Panc1 (cell line): ENCODE measurements at regions not wholly inside any gene's neighbourhood (a gene's known extent, or its start where the extent isn't known, plus 50 kb on each side); places are given as distances from the start of the nearest gene placed in this dataset.

Experiments used
- ATAC-seq: fragments of 200-7000 bp; cut with Tn5 transposase; 2 replicates; pipeline ENCODE4 v1.9.1; 2020; ENCODE audit warnings: mild to moderate bottlenecking, moderate library complexity
- BruUV-seq: library from RNA; stranded (reverse); fragments of 400-500 nt; replicated peaks from 2 replicates; lab custom pipeline; 2021; lab: Mats Ljungman, UMichigan
- CTCF ChIA-PET: fragments of 300-600 bp; sonication (Branson Sonifier 250); formaldehyde crosslinking; loops from one replicate; lab custom pipeline; 2022; ENCODE audit warnings: antibody characterized with exemption; lab: Charles Lee
- POLR2A ChIA-PET: fragments of 300-600 bp; sonication (Branson Sonifier 250); formaldehyde crosslinking; loops from one replicate; lab custom pipeline; 2022; ENCODE audit warnings: antibody characterized with exemption; lab: Charles Lee
- DNase-seq: peaks from one replicate; pipeline ENCODE4 v3.0.0-alpha.2; 2010; ENCODE audit warnings: low read depth, low spot score
- H3K27ac ChIP-seq: 2 replicates; pipeline ENCODE4 v1.5.1; 2011; ENCODE audit warnings: mild to moderate bottlenecking, low read length, inconsistent platforms
- H3K27me3 ChIP-seq: fragments of 200-500 bp; sonication (Bioruptor generic); 2 replicates; pipeline ENCODE4 v1.6.0; 2014; ENCODE audit warnings: low read length, inconsistent platforms; ENCODE audit not compliant: control insufficient read depth, insufficient read depth
- H3K36me3 ChIP-seq: fragments of 200-500 bp; sonication (Bioruptor generic); 2 replicates; pipeline ENCODE4 v1.5.1; 2014; ENCODE audit warnings: inconsistent platforms, mild to moderate bottlenecking, low read length, moderate library complexity; ENCODE audit not compliant: control insufficient read depth, insufficient read depth
- H3K4me1 ChIP-seq: 2 replicates; pipeline ENCODE4 v1.5.1; 2011; ENCODE audit warnings: inconsistent platforms, mild to moderate bottlenecking, low read length, moderate library complexity; ENCODE audit not compliant: control insufficient read depth, insufficient read depth
- H3K4me3 ChIP-seq, 2 experiments: 2 replicates each; pipeline ENCODE4 v1.5.1; 2011 to 2012; ENCODE audit warnings: low read depth in 2 of 2, low read length in 2 of 2, mild to moderate bottlenecking in 2 of 2, inconsistent platforms in 1 of 2, moderate library complexity in 1 of 2
- H3K9me3 ChIP-seq: fragments of 200-500 bp; sonication (Bioruptor generic); 2 replicates; pipeline ENCODE4 v1.5.1; 2014; ENCODE audit warnings: low read depth, mild to moderate bottlenecking, inconsistent platforms, low read length, moderate library complexity; ENCODE audit not compliant: control insufficient read depth, insufficient read depth
- POLR2AphosphoS5 ChIP-seq: IDR thresholded peaks from 2 replicates; pipeline ENCODE4 v1.6.1; 2012; ENCODE audit warnings: mild to moderate bottlenecking, low read depth, low read length, moderate library complexity
- SIN3A ChIP-seq: IDR thresholded peaks from 2 replicates; pipeline ENCODE4 v1.6.1; 2012; ENCODE audit warnings: low read depth, mild to moderate bottlenecking, low read length, moderate library complexity, borderline replicate concordance; ENCODE audit not compliant: insufficient read depth
- TCF7L2 ChIP-seq: IDR thresholded peaks from 2 replicates; pipeline ENCODE4 v1.6.1; 2011; ENCODE audit warnings: mild to moderate bottlenecking, low read depth, low read length, inconsistent platforms
- in situ Hi-C: cut with HindIII; loops from 2 replicates; pipeline ENCODE4 v1.10.0; 2016; ENCODE audit warnings: low sequenced_read_pairs, low pct_unique_long_range_greater_than_20kb
- intact Hi-C: fragments of 100-400 bp; cut with micrococcal nuclease; formaldehyde crosslinking; loops from one replicate; pipeline ENCODE4 v1.10.0; 2022; ENCODE audit not compliant: unreplicated experiment
- TF ChIP-seq, protein P1 (sequence below), 2 experiments: IDR thresholded peaks; 2 replicates each; pipeline ENCODE4 v1.6.1; 2011 to 2012; ENCODE audit warnings: low read depth in 2 of 2, control low read depth in 1 of 2, low read length in 1 of 2, mild to moderate bottlenecking in 1 of 2, moderate library complexity in 1 of 2; ENCODE audit not compliant: insufficient read depth in 1 of 2
- TF ChIP-seq, protein P2 (sequence below): fragments of 450-650 bp; IDR thresholded peaks from 2 replicates; pipeline ENCODE4 v1.5.1; 2017; ENCODE audit warnings: mild to moderate bottlenecking

DNA sequence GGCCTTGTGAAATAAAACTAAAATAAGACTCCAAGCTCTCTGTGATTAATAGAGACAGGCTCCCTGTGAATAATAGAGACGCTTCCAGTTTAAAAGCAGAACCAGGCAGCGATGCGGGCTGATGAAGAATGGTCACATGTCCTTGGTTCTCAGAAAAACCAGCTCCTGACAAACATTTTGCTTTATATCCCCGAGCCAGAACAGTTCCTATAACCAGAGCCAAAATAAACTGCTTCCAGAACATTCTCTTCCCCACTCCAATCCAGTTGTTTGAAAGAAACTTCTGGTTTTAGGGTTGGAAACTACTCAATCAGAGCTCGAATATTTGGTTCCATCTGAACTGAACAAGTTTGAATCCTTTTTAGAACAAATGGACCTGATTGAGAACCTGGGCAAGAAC, 213.7 kb downstream of the TSN start:
- ChIA-PET CTCF (no interaction called here), POLR2A (no interaction called here)
- DNase-seq (no peak), ATAC-seq (no peak)
- Histone ChIP-seq H3K27ac (no peak overlapping the region), H3K4me3 (no peak overlapping the region), H3K27me3 (peaks cover 8% of the 10 kb centered on the region), H3K36me3 (no peaks in the 10 kb centered on the region), H3K4me1 (no peaks in the 10 kb centered on the region), H3K9me3 (no peaks in the 10 kb centered on the region)
- intact Hi-C loops (loop anchor here (10.0 kb wide), 1 partner anchor 154 kb away; no protein-coding TSS in a partner anchor), in situ Hi-C loops (no loop called here)
- TF ChIP-seq, protein P1, sequence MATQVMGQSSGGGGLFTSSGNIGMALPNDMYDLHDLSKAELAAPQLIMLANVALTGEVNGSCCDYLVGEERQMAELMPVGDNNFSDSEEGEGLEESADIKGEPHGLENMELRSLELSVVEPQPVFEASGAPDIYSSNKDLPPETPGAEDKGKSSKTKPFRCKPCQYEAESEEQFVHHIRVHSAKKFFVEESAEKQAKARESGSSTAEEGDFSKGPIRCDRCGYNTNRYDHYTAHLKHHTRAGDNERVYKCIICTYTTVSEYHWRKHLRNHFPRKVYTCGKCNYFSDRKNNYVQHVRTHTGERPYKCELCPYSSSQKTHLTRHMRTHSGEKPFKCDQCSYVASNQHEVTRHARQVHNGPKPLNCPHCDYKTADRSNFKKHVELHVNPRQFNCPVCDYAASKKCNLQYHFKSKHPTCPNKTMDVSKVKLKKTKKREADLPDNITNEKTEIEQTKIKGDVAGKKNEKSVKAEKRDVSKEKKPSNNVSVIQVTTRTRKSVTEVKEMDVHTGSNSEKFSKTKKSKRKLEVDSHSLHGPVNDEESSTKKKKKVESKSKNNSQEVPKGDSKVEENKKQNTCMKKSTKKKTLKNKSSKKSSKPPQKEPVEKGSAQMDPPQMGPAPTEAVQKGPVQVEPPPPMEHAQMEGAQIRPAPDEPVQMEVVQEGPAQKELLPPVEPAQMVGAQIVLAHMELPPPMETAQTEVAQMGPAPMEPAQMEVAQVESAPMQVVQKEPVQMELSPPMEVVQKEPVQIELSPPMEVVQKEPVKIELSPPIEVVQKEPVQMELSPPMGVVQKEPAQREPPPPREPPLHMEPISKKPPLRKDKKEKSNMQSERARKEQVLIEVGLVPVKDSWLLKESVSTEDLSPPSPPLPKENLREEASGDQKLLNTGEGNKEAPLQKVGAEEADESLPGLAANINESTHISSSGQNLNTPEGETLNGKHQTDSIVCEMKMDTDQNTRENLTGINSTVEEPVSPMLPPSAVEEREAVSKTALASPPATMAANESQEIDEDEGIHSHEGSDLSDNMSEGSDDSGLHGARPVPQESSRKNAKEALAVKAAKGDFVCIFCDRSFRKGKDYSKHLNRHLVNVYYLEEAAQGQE (IDR thresholded peaks at IDR 0.05; ENCODE audit: insufficient read depth in 1 of 2, low read depth in 2 of 2, low read length in 1 of 2): no peak
- TF ChIP-seq, protein P2, sequence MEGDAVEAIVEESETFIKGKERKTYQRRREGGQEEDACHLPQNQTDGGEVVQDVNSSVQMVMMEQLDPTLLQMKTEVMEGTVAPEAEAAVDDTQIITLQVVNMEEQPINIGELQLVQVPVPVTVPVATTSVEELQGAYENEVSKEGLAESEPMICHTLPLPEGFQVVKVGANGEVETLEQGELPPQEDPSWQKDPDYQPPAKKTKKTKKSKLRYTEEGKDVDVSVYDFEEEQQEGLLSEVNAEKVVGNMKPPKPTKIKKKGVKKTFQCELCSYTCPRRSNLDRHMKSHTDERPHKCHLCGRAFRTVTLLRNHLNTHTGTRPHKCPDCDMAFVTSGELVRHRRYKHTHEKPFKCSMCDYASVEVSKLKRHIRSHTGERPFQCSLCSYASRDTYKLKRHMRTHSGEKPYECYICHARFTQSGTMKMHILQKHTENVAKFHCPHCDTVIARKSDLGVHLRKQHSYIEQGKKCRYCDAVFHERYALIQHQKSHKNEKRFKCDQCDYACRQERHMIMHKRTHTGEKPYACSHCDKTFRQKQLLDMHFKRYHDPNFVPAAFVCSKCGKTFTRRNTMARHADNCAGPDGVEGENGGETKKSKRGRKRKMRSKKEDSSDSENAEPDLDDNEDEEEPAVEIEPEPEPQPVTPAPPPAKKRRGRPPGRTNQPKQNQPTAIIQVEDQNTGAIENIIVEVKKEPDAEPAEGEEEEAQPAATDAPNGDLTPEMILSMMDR: no peak
- TF ChIP-seq TCF7L2 (no peak), POLR2AphosphoS5 (no peak), SIN3A (no peak)
- BruUV-seq: no TSS peak

DNA sequence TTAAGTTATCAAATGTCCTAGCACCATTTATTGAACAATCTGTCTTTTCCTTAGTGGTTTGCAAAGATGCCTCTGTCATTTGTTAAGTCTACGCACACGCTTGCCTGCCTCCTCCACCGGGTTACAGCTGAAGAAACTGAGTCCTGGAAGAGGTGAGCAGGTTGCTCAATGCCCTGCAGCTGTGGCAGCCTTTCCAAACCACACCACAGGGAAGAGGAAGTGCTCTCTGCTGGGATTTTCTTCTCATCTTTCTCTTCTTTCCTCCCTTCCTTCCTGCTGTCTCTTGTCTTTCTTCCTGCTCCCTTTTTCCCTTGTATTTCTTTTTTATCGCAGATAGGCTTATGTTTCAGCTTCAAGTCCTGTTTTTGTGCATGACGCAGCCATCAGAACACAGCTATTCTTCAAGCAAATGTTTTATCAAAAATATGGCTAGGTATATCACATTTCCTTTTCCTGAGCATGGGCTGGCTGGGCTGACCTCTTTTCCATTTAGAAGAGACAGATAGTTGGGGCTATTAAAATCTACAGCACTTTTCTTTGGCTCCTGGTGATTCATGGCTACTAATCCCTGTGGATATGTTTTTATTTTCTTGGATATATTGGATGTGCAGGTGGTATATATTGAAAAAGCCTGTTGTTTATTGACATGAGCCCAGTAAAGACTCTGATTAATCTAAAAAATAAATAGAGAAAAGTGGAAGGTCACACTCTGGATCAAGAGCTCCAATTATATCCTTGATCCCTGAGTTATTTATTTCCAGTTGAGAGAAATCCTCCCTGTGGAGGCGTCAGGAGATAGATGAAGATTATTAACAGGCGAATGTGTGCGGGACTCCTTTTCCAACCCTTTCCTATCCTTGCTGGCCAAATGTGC, 214.6 kb downstream of the TSN start:
- in situ Hi-C loops: no loop called here
- no peak for DNase-seq
- ChIA-PET CTCF (no interaction called here), POLR2A (no interaction called here)
- no peak for ATAC-seq
- BruUV-seq: no TSS peak
- no peaks in the 10 kb centered on the region for H3K4me1 ChIP-seq
- no peaks in the 10 kb centered on the region for H3K9me3 ChIP-seq
- H3K27ac ChIP-seq: no peak overlapping the region
- H3K27me3 ChIP-seq: peaks cover 8% of the 10 kb centered on the region
- TF ChIP-seq TCF7L2 (no peak), SIN3A (no peak)
- no peak overlapping the region for H3K4me3 ChIP-seq
- intact Hi-C loops: loop anchor here (10.0 kb wide), 2 partner anchors 155 to 165 kb away; no protein-coding TSS in a partner anchor
- H3K36me3 ChIP-seq: no peaks in the 10 kb centered on the region

DNA sequence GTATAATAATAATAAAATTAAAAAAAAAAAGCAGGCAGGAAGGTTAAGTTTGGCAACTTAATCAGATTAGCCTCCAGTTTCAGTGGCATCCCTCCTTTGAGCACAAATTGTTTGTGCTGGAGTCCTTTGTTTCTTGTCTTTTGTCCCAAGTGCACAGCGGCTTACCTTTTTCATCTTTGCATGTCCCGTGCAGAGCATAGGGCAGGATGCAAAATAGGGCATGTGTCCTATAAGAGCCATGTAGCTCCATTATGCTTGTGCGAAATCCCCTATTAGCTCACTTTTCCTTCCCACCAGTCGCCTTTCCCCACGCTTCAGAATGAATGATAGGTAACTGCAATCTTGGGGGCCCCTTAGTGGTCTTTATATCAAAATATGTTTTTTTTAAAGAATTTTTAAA, 216.8 kb downstream of the TSN start:
- Histone ChIP-seq H3K9me3 (no peaks in the 10 kb centered on the region), H3K4me3 (no peak overlapping the region), H3K27ac (no peak overlapping the region), H3K36me3 (no peaks in the 10 kb centered on the region), H3K27me3 (peaks cover 8% of the 10 kb centered on the region), H3K4me1 (no peaks in the 10 kb centered on the region)
- no TSS peak for BruUV-seq
- DNase-seq (no peak), ATAC-seq (no peak)
- TF ChIP-seq, protein P2: no peak
- no peak for TF ChIP-seq POLR2AphosphoS5
- no peak for TF ChIP-seq TCF7L2
- ChIA-PET POLR2A (no interaction called here), CTCF (no interaction called here)
- in situ Hi-C loops (no loop called here), intact Hi-C loops (loop anchor here (10.0 kb wide), 1 partner anchor 163 kb away; no protein-coding TSS in a partner anchor)
